ENCODE measurements at regions not wholly inside any gene's neighbourhood (a gene's known extent, or its start where the extent isn't known, plus 50 kb on each side); places are given as distances from the start of the nearest gene placed in this dataset.
"Not testable (repeated sequence)": the region's sequence is repeated elsewhere in the genome, so short reads cannot be mapped to it uniquely, and the experiment has no call there.

- peak; percentile 68 for DNase-seq (ENCODE audit: low spot score)
Observed at GRCh38 chr9:100714372-100715099, 136.7 kb downstream of the CAVIN4 start.

DNA sequence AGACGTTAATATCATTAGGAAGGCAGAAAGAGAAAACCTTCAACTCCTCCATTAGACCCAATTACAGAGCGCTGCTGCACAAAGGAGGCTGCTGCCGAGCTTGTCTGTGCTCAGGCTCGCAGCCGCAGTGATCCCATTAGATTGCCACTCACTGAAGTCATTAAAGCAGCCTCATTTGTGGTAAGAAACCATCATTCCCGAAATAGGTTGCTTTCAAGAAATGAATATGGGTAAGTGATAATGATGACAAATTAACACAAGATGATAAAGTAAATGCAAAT lies 137.2 kb downstream of the CAVIN4 start:
- DNase-seq (ENCODE audit: low spot score): no peak

GRCh38 chr9:100718717-100719116 lies 140.8 kb downstream of the CAVIN4 start:
- no peak for DNase-seq (ENCODE audit: low spot score)

- no peak for DNase-seq (ENCODE audit: low spot score)
Observed at GRCh38 chr9:100720922-100721321, 143.0 kb downstream of the CAVIN4 start.

DNA sequence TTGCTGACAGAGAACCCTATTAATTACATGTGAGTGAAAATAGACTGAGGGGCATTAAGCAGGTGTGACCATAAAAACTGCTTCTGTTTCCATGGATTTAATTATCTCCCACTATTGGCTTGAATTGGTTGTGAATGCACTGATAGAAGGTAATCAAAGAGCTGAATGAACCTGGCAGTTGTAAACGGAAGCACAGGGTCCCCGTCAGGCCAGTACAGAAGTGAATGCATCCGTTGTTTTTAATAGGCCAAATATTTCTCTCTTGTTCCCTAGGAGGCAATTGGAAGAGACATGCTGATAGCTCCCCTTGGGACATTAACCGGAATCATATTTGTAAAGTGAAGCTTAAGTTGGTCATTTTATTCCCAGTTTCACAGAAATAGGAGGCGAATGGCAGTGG lies 147.0 kb downstream of the CAVIN4 start:
- no peak for DNase-seq (ENCODE audit: low spot score)

DNA sequence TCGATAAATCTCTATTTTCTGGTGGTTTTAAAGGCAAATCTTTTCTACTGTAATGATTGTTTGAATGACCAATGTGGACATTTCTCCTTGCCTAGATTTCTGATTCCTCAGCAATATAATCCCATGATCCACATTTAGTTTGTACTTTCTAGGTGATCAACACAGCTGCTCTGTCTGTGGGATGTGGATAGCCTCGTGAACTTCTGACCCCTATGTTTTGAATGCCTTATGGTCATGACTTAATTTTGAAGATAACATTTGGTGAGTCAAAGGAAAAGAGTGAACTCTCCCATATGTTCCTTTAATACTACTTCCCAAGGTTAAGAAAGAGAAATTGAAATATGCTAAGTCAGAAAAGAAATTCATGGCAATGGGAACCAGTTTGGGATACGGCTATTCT lies 147.5 kb downstream of the CAVIN4 start:
- no peak for DNase-seq (ENCODE audit: low spot score)

GRCh38 chr9:100729336-100729895 lies 151.5 kb downstream of the CAVIN4 start:
- DNase-seq (ENCODE audit: low spot score): no peak

DNA sequence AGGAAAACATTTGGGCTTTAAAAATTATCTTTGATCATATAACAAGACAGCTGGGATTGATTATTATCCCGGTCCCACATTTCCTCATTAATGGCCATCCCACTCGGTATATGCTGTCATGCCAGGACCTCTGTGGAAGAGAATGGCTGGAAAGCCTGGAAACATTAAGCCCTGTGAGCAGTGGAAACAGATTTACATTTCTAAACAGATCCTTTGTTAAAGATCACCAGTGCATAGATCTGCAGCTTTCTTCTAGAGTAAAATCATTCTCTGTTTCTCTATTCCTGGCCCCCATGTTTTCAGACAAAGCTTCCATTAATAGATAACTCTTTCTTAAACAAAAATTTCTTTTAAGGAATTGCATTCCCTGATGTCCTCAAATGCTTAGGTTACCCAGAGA lies 152.2 kb downstream of the CAVIN4 start:
- DNase-seq (ENCODE audit: low spot score): no peak

DNA sequence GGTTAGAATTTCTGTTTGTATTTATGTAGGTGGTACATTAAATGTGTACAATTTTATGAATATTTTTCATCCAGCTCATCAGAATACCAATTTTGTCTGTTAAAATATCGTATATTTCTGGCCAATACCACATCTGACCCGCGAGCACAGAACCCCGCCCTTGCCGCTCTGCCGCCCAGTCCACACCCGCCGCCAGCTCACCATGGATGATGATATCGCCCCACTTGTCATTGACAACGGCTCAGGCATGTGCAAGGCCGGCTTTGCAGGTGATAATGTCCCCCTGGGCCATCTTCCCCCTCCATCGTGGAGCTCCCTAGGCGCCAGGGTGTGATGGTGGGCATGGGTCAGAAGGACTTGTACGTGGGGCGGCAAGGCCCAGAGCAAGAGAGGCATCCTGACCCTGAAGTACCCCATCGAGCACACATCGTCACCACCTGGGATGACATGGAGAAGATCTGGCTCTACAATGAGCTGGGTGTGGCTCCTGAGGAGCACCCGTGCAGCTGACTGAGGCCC lies 153.2 kb downstream of the CAVIN4 start:
- no peak for DNase-seq (ENCODE audit: low spot score)

DNA sequence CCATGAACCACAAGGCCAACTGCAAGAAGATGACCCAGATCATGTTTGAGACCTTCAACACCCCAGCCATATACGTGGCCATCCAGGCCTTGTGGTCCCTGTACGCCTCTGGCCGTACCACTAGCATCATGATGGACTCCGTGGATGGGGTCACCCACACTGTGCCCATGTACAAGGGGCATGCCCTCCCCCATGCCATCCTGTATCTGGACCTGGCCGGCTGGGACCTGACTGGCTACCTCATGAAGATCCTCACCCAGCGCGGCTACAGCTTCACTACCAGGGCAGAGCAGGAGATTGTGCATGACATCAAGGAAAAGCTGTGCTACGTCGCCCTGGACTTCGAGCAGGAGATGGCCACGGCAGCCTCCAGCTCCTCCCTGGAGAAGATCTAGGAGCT lies 153.7 kb downstream of the CAVIN4 start:
- no peak for DNase-seq (ENCODE audit: low spot score)

DNA sequence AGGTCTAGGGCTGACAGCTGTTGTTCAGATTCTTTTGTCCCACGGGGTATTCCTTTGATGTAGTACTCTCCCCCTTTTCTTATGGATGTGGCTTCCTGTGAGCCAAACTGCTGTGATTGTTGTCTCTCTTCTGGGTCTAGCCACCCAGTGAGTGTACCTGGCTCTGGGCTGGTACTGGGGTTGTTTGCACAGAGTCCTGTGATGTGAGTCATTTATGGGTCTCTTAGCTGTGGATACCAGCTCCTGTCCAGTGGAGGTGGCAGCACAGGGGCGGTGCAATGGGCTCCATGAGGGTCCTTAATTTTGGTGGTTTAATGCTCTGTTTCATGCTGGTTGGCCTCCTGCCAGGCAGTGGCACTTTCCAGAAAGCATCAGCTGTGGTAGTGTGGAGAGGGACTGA lies 161.3 kb downstream of the CAVIN4 start:
- no peak for DNase-seq (ENCODE audit: low spot score)

DNA sequence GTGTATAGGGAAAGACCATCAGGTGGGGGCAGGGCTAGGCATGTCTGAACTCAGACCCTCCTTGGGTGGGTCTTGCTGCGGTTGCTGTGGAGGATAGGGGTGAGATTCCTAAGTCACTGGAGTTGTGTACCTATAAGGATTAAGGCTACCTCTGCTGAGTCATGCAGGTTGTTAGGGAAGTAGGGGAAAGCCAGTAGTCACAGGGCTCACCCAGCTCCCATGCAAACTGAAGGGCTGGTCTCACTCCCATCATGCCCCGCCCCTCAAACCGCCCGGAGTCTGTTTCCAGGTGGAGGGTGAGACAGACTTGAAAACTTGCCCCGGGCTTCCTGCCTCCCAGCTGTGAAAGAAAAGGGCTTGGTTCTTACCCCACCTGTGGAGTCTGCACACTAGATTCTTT lies 161.8 kb downstream of the CAVIN4 start:
- no peak for DNase-seq (ENCODE audit: low spot score)

- DNase-seq (ENCODE audit: low spot score): not testable (repeated sequence)
Observed at GRCh38 chr9:100748930-100749329, 171.1 kb downstream of the CAVIN4 start.

- no peak for DNase-seq (ENCODE audit: low spot score)
Observed at GRCh38 chr9:100756217-100756616, 178.3 kb downstream of the CAVIN4 start.

GRCh38 chr9:100759215-100759614 lies 181.3 kb downstream of the CAVIN4 start:
- DNase-seq (ENCODE audit: low spot score): no peak

GRCh38 chr9:100761276-100761802 lies 183.5 kb downstream of the CAVIN4 start:
- DNase-seq (ENCODE audit: low spot score): no peak

DNA sequence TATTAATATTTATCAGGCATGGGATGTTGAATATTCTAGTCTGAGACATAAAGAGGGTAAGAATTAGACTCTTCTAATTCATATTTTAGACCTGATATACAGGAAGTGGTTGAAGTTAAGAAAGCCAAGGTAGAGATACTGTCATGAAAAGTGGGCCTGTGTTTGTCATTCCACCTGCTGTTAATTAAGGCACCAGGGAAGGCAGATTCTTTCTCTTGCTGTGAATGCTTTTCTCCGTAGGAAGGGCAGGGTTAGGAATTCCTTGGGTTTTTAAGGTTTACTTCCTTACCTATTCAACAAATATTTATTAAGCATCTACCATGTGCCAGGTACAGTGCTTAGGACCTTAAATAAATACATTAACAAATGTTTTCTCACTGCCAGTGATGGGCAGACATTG lies 196.4 kb downstream of the CAVIN4 start:
- DNase-seq (ENCODE audit: low spot score): no peak

- DNase-seq (ENCODE audit: low spot score): no peak
Observed at GRCh38 chr9:100774962-100775361, 197.1 kb downstream of the CAVIN4 start.

DNA sequence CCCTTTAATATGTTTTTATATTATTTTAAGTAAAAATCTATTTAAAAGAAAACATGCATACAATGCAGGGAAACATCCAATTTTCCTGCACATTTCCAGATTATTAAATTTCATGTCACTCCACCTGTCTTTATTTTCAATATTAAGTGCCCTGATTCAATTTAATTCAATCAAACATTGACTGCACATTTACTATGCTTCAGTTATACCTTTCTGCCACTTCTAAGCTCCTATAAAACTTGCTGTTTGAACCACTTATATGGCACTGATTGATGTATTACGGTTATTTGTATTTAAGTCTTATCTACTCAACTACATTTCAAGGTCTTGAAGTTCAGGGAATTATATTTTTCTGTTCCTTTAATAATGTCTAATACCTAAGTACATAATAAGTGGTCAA lies 198.0 kb downstream of the CAVIN4 start:
- no peak for DNase-seq (ENCODE audit: low spot score)

- DNase-seq (ENCODE audit: low spot score): no peak
Observed at GRCh38 chr9:100784755-100785154, 206.9 kb downstream of the CAVIN4 start.

DNA sequence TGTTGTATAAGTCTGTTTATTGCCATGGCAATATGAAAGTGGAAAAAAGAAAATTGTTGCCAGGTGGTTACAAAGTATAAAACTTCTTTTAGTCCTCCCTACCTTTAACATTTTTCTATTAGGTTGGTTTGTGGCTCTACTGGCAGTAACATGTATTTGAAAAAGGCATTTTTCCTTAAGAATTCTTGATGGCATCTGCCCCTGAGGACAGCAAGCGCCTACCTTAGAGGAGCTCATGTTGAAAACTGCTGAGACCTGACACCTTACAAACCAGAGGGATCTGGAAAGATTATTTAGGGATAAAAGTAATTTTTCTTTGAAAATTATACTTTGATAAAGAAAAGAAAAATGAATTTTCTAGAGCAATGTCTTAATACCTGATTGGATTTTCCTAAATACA lies 208.1 kb downstream of the CAVIN4 start:
- DNase-seq (ENCODE audit: low spot score): no peak

DNA sequence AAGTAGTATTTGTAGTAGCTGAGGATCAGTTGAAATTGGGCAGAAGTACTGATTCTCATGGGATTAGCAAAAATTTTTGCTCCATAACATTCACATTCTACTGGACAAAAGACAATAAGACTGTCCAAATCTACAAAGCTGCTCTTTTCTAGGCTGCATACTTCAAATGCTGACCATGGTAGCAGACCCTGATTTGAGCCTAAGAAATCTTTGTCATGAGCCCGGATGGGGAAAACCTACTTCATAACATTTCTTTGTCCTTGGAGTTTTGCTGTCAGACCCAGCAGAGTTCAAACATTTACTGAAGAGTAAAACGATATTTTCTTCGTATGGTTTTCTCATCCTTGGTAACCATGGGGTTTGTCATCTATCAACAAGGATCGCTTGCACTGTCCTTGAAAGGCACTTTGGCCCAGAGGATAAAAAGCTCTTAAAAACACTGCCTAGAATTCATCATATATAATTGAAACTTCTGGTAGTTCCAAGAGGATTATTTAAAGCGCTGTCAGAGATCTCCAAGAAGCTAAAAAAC lies 216.9 kb downstream of the CAVIN4 start:
- no peak for DNase-seq (ENCODE audit: low spot score)

DNA sequence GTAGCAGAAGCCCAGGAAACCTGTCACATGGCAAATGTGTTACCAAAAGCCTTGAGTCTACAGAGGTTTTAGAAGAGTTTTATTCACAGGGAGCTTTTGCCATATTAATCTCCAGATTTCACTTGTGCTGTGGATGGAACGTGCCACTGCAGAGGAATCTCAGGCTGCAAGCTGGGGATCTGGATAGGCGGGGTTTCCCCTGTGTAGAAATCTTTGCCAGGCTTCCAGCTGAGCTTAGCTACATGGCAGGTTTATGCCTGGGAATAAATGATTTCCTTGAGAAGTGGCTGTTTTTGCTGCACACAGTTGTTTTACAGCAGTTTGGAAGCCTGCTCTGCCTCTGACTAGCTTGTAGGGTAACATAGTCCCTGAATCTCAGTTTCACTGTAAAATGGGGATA lies 224.6 kb upstream of the PLPPR1 start:
- no peak for DNase-seq (ENCODE audit: low spot score)

DNA sequence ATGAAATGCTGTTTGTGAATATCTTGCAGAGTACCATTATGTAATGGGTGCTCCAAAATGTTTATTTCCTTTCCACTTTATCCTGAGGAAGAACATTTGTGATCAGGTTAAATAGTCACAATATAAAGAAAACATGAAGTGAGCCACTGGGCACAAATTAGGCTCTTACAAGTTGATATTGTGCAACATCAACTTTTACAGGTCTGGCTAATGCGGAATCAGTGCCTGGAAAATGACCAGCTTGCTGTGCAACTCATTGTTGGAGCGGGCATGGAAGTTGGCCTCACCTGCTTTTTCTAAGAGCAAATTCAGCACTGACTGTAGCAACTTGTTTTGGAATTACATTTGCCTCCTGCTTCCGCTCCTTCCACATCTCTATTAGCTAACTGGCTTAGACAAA lies 216.9 kb upstream of the PLPPR1 start:
- no peak for DNase-seq (ENCODE audit: low spot score)

Data from kidney capillary endothelial cell (primary cell).